ENCODE measurements at regions not wholly inside any gene's neighbourhood (a gene's known extent, or its start where the extent isn't known, plus 50 kb on each side); places are given as distances from the start of the nearest gene placed in this dataset.

GRCh38 chr7:24197852-24198251 is 86.1 kb upstream of the NPY start:
- DNase-seq = no peak

- no peak for DNase-seq
These were observed 84.0 kb upstream of the NPY start for GRCh38 chr7:24199978-24200377.

GRCh38 chr7:24200407-24200966 is 83.5 kb upstream of the NPY start:
- no peak for DNase-seq

GRCh38 chr7:24201226-24201625 is 82.8 kb upstream of the NPY start:
- DNase-seq = no peak

GRCh38 chr7:24212073-24212472 is 71.9 kb upstream of the NPY start:
- DNase-seq = no peak

GRCh38 chr7:24213311-24213710 is 70.7 kb upstream of the NPY start:
- no peak for DNase-seq

GRCh38 chr7:24214670-24215069 is 69.3 kb upstream of the NPY start:
- no peak for DNase-seq

- no peak for DNase-seq
These were observed 67.3 kb upstream of the NPY start for GRCh38 chr7:24216576-24217125.

- no peak for DNase-seq
These were observed 62.5 kb upstream of the NPY start for GRCh38 chr7:24221500-24221899.

GRCh38 chr7:24227068-24227467 is 56.9 kb upstream of the NPY start:
- no peak for DNase-seq

GRCh38 chr7:24227603-24228359 is 56.2 kb upstream of the NPY start:
- DNase-seq = no peak

GRCh38 chr7:24229481-24230226 is 54.3 kb upstream of the NPY start:
- DNase-seq = no peak

GRCh38 chr7:24231493-24231892 is 52.5 kb upstream of the NPY start:
- no peak for DNase-seq

- no peak for DNase-seq
These were observed 50.6 kb upstream of the NPY start for GRCh38 chr7:24233386-24233785.
